Fibroblast of lung (primary cell): ENCODE measurements at regions not wholly inside any gene's neighbourhood (a gene's known extent, or its start where the extent isn't known, plus 50 kb on each side); places are given as distances from the start of the nearest gene placed in this dataset.
A peak's percentile ranks its signal among the peaks of the same experiment; 100 is the strongest.

ENCODE experiments used
- DNase-seq, 2 donors: peaks; one replicate each; pipeline versions ENCODE4 v3.0.0 to v3.0.0-alpha.2; 2010; ENCODE audit warnings: low read depth in 2 of 2
- H2AFZ ChIP-seq: 2 replicates; pipeline ENCODE4 v1.5.1; 2012; ENCODE audit warnings: low read length, control low read depth, inconsistent platforms
- H3K27ac ChIP-seq: 2 replicates; pipeline ENCODE4 v1.5.1; 2011; ENCODE audit warnings: low read length, control low read depth; ENCODE audit not compliant: insufficient read depth
- H3K27me3 ChIP-seq: 2 replicates; pipeline ENCODE4 v1.5.1; 2011; ENCODE audit warnings: mild to moderate bottlenecking, low read length; ENCODE audit not compliant: control insufficient read depth, insufficient read depth
- H3K36me3 ChIP-seq: 2 replicates; pipeline ENCODE4 v1.5.1; 2011; ENCODE audit warnings: low read length; ENCODE audit not compliant: control insufficient read depth, insufficient read depth
- H3K4me1 ChIP-seq: 2 replicates; pipeline ENCODE4 v1.5.1; 2011; ENCODE audit warnings: low read length; ENCODE audit not compliant: control insufficient read depth, insufficient read depth; ENCODE audit errors: extremely low read depth
- H3K4me2 ChIP-seq: 2 replicates; pipeline ENCODE4 v1.5.1; 2011; ENCODE audit warnings: low read length, control low read depth; ENCODE audit not compliant: insufficient read depth; ENCODE audit errors: extremely low read depth
- H3K4me3 ChIP-seq, 4 experiments: fragments of 200-600 bp in 1 of 4; sonication (generic) in 1 of 4; replicated peaks in 1 of 4; 2 replicates each; pipeline ENCODE4 v1.5.1; 2011 to 2016; ENCODE audit warnings: low read length in 4 of 4, low read depth in 3 of 4, mild to moderate bottlenecking in 3 of 4, control low read depth in 2 of 4, inconsistent platforms in 1 of 4, mixed read lengths in 1 of 4; ENCODE audit not compliant: insufficient read depth in 1 of 4; ENCODE audit errors: control extremely low read depth in 1 of 4
- H3K79me2 ChIP-seq: 2 replicates; pipeline ENCODE4 v1.5.1; 2012; ENCODE audit warnings: mild to moderate bottlenecking, low read length, inconsistent platforms; ENCODE audit not compliant: control insufficient read depth, insufficient read depth
- H3K9ac ChIP-seq: 2 replicates; pipeline ENCODE4 v1.5.1; 2011; ENCODE audit warnings: mild to moderate bottlenecking, low read length, control low read depth; ENCODE audit not compliant: insufficient read depth
- H3K9me3 ChIP-seq: 2 replicates; pipeline ENCODE4 v1.5.1; 2012; ENCODE audit warnings: low read depth, low read length; ENCODE audit not compliant: control insufficient read depth, insufficient read depth
- H4K20me1 ChIP-seq: 2 replicates; pipeline ENCODE4 v1.5.1; 2011; ENCODE audit warnings: low read length; ENCODE audit not compliant: control insufficient read depth, insufficient read depth; ENCODE audit errors: extremely low read depth
- CTCF ChIP-seq, 2 donors: IDR thresholded peaks in 1 of 2; conservative IDR thresholded peaks in 1 of 2; 1 replicate in 1 of 2; 2 replicates in 1 of 2; pipeline ENCODE4 v1.5.1; 2011 to 2012; ENCODE audit warnings: low read length in 2 of 2, control low read depth in 1 of 2, inconsistent platforms in 1 of 2, low read depth in 1 of 2, mild to moderate bottlenecking in 1 of 2
- EZH2 ChIP-seq: IDR thresholded peaks from 2 replicates; pipeline ENCODE4 v1.5.1; 2012; ENCODE audit warnings: low read length, control low read depth, mild to moderate bottlenecking; ENCODE audit errors: missing control alignments

GRCh38 chr6:144641286-144641685 lies 356.2 kb downstream of the UTRN start:
- no peak for DNase-seq
- Histone ChIP-seq H3K9me3 (no peaks in the 10 kb centered on the region), H2AFZ (no peak overlapping the region), H3K4me2 (no peak overlapping the region), H3K4me1 (no peaks in the 10 kb centered on the region), H3K27me3 (no peaks in the 10 kb centered on the region), H4K20me1 (no peaks in the 10 kb centered on the region), H3K79me2 (no peaks in the 10 kb centered on the region), H3K4me3 (no peak overlapping the region), H3K9ac (no peak overlapping the region), H3K27ac (no peak overlapping the region), H3K36me3 (no peaks in the 10 kb centered on the region)
- TF ChIP-seq EZH2, result no peak
- TF ChIP-seq CTCF (conservative IDR thresholded peaks at IDR 0.05 in 1 of 2, IDR thresholded peaks at IDR 0.05 in 1 of 2; ENCODE audit: low read depth in 1 of 2, low read length in 2 of 2), result no peak

GRCh38 chr6:144644776-144645175 lies 359.6 kb downstream of the UTRN start:
- Histone ChIP-seq H3K9me3 (no peaks in the 10 kb centered on the region), H3K4me1 (no peaks in the 10 kb centered on the region), H3K27ac (no peak overlapping the region), H3K79me2 (no peaks in the 10 kb centered on the region), H3K4me2 (no peak overlapping the region), H2AFZ (no peak overlapping the region), H4K20me1 (no peaks in the 10 kb centered on the region), H3K36me3 (no peaks in the 10 kb centered on the region), H3K27me3 (no peaks in the 10 kb centered on the region), H3K9ac (no peak overlapping the region), H3K4me3 (no peak overlapping the region)
- peak in 1 of 2 donors; percentile 71 for DNase-seq
- TF ChIP-seq CTCF (conservative IDR thresholded peaks at IDR 0.05 in 1 of 2, IDR thresholded peaks at IDR 0.05 in 1 of 2; ENCODE audit: low read depth in 1 of 2, low read length in 2 of 2) (no peak), EZH2 (no peak)

GRCh38 chr6:144646093-144647056 lies 361.2 kb downstream of the UTRN start:
- Histone ChIP-seq H3K4me1 (no peaks in the 10 kb centered on the region), H3K27ac (no peak overlapping the region), H3K9ac (no peak overlapping the region), H3K9me3 (no peaks in the 10 kb centered on the region), H3K27me3 (no peaks in the 10 kb centered on the region), H3K79me2 (no peaks in the 10 kb centered on the region), H3K4me2 (no peak overlapping the region), H2AFZ (no peak overlapping the region), H3K4me3 (no peak overlapping the region), H3K36me3 (no peaks in the 10 kb centered on the region), H4K20me1 (no peaks in the 10 kb centered on the region)
- TF ChIP-seq CTCF (conservative IDR thresholded peaks at IDR 0.05 in 1 of 2, IDR thresholded peaks at IDR 0.05 in 1 of 2; ENCODE audit: low read depth in 1 of 2, low read length in 2 of 2) (no peak), EZH2 (no peak)
- DNase-seq, result peak in 1 of 2 donors; percentile 68
